ENCODE measurements at regions not wholly inside any gene's neighbourhood (a gene's known extent, or its start where the extent isn't known, plus 50 kb on each side); places are given as distances from the start of the nearest gene placed in this dataset.
A peak's percentile ranks its signal among the peaks of the same experiment; 100 is the strongest.

- no peak for DNase-seq (ENCODE audit: low spot score)
Observed at GRCh38 chr20:24738981-24739633, 210.0 kb upstream of the CST7 start.

GRCh38 chr20:24739746-24740145, 209.3 kb upstream of the CST7 start:
- DNase-seq (ENCODE audit: low spot score) = no peak

DNA sequence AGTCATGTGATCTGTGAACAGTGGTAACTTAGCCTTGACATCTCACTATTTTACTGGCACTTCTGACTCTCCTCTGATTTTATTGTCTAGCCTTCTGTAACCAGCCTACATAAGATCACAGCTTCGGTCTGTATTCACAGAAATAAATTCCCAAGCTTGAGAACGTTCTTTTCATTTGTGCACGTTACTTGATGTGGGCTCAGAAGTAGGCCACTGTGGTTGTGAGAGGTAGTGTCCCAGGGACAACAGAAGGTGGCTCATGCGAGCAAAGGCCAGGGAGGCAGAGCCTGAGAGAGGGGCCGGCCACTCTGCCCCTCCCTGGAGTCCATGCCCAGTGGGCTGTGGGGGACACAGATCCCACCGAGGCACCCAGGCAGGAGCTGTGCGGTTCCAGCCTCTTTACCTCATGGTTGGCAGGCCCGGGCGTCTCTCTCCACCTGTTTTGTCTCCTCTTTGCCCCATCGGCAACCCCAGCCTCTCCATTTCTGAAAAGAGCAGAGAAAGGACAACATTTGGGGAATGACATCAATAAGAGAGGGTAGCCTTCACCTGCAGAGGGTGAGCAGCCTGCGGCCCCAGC, 207.5 kb upstream of the CST7 start:
- DNase-seq (ENCODE audit: low spot score) = no peak

DNA sequence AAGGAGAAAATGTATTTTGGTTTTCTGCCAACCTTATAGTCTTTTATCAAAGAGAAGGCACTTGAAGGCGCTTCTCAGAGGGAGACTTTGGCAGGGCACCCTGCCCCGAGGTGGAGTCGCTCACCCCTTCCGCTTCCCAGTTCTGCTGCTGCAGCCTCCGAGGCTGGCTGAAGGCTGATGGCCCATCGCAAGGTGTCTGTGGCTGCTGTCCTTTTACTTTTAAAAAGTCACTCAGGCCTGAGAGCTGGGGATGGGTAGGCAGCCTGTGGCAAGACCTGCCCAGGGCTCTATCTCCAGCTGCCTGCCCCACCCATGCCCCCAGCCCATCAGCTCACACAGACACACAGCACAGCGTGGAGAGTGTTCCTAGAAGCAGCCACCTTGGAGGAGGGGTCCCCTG, 206.6 kb upstream of the CST7 start:
- no peak for DNase-seq (ENCODE audit: low spot score)

DNA sequence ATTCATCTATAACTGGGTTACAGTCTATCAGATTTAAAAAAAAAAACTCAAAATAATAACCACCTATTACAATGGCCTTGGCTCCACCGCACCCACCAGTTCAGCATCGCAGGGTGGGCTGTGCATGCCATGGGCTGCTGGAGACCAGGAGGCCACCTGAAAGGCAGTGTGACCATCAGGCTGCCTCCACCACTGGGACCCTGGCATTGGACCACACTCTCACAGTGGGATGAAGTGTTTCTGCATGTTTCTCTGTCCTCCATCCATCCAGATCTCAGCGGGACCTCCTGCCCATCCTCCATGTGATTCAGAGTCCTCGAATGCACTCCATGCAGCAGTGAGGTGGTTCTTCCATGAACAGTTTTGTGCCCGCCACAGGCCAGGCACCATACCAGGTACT, 206.1 kb upstream of the CST7 start:
- no peak for DNase-seq (ENCODE audit: low spot score)

DNA sequence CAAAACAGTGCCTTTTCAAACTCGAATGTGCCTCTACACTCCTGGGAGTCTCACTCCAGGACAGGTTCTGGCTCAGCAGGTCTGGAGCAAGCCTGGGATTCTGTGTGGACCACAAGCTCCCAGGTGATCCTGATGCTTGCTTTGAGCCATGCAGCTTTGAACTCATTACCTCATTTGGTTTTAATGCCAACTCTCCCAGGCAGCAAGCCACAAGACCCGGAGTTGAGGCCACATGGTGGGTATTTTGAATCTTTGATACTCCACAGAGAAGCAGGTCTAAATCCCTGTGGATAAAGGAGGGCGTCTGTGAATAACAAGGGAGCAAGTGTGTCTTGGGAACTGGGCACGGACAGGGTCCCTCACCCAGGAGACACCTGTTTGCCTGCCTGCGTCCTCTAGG, 205.4 kb upstream of the CST7 start:
- DNase-seq (ENCODE audit: low spot score) = no peak

DNA sequence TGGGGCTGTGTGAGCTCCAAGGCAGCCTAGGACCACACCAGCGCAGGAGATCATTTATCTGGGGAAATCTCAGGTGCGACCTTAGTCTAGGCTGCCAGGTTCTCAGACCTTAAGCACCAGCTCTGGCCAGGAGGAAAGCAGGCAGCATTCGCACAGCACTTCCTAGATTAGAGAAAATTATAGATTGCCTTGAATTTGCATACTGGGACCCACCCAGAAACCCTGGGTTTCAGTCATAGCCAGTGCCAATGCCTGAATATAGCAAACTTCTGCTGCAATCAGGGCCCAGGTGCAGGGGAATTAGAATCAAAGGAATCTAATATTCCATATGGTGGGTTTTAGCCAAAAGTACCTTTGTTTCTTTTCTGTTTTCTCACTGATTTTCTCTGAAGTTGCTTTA, 204.3 kb upstream of the CST7 start:
- DNase-seq (ENCODE audit: low spot score) = no peak

DNA sequence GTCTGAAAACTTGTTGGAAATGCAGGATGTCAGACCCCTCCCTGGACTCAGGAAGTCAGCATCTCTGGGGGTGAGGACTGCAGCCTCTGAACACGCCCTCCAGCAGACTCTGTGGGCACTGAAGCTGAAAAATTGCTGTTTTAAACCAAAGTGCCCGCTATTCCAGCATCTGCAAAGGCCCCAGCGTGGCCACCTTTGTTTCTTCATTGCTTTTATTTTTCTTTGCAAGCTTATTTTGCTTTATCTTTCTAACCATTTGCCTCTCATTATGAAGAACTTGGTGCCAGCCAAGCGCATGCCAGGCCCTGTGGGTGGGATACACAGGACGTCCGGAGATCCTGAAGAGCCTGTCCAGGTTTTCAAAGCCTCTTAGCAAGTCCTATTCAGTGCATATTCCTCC, 203.9 kb upstream of the CST7 start:
- DNase-seq (ENCODE audit: low spot score) = no peak

GRCh38 chr20:24745617-24746350, 203.3 kb upstream of the CST7 start:
- no peak for DNase-seq (ENCODE audit: low spot score)

DNA sequence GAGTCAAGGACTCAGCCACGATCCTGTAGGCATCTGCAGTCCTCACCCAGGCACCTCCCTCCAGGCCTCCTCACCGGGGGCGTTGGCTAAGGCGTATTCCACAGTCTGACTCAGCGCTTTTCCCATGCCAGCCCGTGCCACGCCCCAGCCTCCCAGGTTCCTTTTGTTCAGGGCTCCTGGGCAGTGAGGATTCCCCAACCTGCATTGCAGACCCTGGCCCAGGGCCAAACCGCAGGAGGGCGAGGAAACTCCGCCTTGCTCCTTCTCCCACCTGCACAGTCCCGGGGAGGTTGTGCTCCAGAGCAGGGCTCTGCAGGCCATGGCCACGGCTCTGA, 202.8 kb upstream of the CST7 start:
- peak; percentile 71 for DNase-seq (ENCODE audit: low spot score)

- peak; percentile 18 for DNase-seq (ENCODE audit: low spot score)
Observed at GRCh38 chr20:24747010-24747712, 201.9 kb upstream of the CST7 start.

GRCh38 chr20:24747881-24748595, 201.0 kb upstream of the CST7 start:
- peak; percentile 32 for DNase-seq (ENCODE audit: low spot score)

DNA sequence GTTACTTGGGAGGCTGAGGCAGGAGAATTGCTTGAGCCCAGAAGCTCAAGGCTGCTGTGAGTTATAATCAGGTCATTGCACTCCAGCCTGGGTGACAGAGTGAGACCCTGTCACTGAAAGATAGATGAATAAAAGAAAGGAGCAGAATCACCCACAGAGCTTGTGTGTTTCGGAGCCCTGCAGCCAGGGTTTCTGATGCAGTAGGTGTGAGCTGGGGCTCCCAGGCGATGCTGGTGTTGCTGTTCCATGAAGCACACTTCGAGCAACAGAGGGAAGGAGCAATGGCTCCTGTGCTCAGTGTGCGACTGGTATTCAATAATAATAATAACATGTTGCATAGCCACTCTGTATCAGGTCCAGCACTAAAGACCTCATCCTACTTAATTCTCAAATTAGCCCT, 197.5 kb upstream of the CST7 start:
- DNase-seq (ENCODE audit: low spot score) = peak; percentile 22

DNA sequence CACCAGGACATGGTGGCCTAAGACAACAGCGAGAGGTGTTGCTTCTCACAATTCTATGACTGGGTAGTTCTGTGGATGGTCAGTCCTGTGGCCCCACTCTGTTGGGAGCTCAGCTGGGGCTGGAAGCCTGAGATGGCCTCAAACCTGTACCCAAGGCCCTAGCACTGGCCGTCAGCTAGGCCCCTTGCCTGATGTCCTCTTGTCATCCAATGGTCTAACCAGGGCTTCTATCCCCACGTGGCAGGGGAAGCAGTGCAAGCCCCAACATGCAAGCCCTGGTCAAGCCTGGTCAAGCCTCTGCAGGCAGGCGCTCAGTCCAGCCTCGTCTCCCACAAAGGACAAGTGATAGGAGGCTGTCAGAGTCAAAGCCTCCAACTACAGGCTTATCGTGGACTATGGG, 196.5 kb upstream of the CST7 start:
- peak; percentile 27 for DNase-seq (ENCODE audit: low spot score)

DNA sequence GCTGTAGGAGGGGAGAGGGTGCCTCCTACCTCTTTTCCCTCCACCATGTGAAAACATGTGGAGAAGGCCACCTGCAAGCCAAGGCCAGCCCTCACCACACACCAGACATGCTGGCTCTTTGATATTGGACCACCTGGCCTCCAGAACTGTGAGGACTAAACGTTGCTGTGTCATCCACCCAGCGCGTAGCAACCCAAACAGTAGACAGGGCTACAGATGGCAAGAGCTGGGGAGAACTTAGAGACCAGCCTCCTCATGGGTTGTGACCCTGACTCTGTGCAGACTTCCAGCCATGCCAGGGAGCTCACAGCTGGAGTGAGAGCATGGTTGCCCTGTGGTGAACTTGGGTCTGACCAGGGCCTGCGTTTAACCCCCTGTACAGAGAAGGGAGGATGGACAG, 195.9 kb upstream of the CST7 start:
- peak; percentile 23 for DNase-seq (ENCODE audit: low spot score)

- DNase-seq (ENCODE audit: low spot score) = no peak
Observed at GRCh38 chr20:24754691-24755090, 194.4 kb upstream of the CST7 start.

DNA sequence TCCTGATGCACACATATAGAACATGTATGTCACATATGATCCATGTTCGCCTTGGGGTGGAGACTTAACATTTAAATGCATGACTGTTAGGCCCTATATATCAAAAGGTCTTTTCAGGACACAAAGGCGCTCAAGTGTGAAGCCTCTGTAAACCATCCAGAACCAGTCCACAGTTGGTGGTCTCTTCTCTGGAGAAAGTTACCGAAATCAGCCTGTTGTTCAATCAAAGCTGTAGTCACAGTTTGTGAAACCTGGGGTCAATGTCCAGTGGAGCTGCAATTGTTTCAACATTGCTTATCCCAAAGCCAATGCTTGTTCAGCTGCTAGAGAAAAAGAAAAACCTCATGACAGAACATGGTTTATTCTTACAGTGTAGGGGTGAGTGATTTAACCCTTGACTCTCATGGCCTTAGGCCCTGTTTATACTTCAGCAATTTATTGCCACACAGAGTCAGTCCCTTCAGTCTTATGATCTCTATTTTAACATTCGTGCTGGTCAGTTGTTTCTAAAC, 193.6 kb upstream of the CST7 start:
- DNase-seq (ENCODE audit: low spot score) = no peak

GRCh38 chr20:24756292-24757025, 192.6 kb upstream of the CST7 start:
- peak; percentile 26 for DNase-seq (ENCODE audit: low spot score)

DNA sequence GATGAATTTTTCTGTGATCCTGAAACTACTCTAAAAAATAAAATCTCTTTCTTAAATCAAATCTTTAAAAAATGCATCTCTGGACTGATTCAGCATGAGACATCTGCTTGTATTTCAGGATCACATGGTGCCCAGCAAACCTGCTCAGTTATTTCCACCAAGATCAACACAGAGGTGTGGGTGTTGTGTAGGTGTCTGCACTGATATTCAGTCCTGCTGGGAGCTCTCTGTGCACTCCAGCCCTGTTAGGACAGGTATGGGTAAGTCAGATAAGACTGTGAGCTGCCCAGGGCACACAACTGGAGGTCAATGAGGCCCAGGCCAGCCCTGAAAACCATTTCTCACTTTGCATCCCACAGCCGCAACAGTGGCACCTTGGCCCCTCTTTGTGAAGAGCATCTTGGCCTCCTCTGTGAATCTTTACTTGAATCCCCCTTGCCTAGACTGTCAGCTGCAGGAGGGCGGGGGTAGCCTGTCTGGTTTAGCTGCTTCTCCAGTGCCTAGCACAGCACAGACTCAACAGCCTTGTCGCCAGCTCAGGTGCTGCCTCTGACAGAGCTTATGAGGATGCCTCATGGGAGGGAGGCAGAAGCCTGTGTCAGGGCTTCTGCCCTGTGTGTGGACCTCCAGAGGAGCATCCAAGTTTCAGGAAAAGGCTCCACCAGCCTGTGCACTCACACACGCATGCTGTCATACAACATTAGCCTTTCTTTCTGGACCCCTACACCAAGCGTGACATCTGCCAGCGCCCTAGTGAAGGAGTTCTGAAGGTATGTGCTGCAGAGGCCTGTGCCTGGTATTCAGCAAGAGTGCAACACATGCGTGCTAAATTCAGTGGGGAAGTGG, 187.6 kb upstream of the CST7 start:
- DNase-seq (ENCODE audit: low spot score) = peak; percentile 18

DNA sequence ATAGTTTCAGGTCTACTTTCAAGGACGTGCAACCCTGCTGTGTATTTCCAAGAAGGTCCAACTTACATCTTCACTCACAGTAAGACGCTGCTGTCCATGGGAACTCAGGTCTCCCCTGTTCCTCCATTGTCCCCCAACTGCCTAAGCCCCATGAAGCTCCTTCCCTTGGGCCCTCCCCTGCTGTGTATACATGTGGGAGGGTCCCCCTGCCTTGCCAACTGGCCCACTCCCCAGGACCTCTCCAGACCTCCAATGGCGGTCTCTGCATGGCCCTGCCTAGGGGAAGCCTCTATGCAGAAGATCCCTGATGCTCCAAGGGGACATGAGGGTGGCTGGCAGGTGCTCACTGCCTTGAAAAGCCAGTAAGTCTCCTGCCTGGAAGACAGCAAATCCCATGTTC, 186.7 kb upstream of the CST7 start:
- peak; percentile 12 for DNase-seq (ENCODE audit: low spot score)

Data from ureter (tissue), 1 donor.